ENCODE measurements at regions not wholly inside any gene's neighbourhood (a gene's known extent, or its start where the extent isn't known, plus 50 kb on each side); places are given as distances from the start of the nearest gene placed in this dataset.

- dilution Hi-C loops (cut with MboI; ENCODE audit: extremely low pct_ligation_motif_present, low sequenced_read_pairs): no loop called here
- ChIA-PET CTCF (interaction anchor here (1.6 to 3.3 kb wide), 2 partner anchors 21 to 339 kb away, joined by 3 to 10 read pairs; no protein-coding TSS in a partner anchor), POLR2A (no interaction called here)
- Histone ChIP-seq H4K20me1 (replicated peaks; ENCODE audit: control insufficient read depth, extremely low read depth, insufficient read depth, low read length) (no peaks in the 10 kb centered on the region), H3K27ac (ENCODE audit: insufficient read depth, low read depth, low read length) (no peak overlapping the region), H2AFZ (ENCODE audit: low read depth, low read length) (no peak overlapping the region), H3K36me3 (ENCODE audit: control insufficient read depth in 2 of 2, extremely low read depth in 1 of 2, insufficient read depth in 2 of 2, low read length in 2 of 2) (no peaks in the 10 kb centered on the region), H3K4me1 (ENCODE audit: control insufficient read depth, extremely low read depth, insufficient read depth, low read length) (no peaks in the 10 kb centered on the region), H3K79me2 (ENCODE audit: control insufficient read depth, insufficient read depth, low read length) (no peaks in the 10 kb centered on the region), H3K4me2 (ENCODE audit: insufficient read depth, low read length) (no peak overlapping the region), H3K4me3 (replicated peaks in 1 of 3; ENCODE audit: insufficient read depth in 1 of 3, low read depth in 1 of 3, low read length in 3 of 3) (no peak overlapping the region), H3K9ac (replicated peaks; ENCODE audit: extremely low read depth, insufficient read depth, low read length) (no peak overlapping the region), H3K27me3 (ENCODE audit: control insufficient read depth in 2 of 2, insufficient read depth in 2 of 2, low read length in 2 of 2) (no peaks in the 10 kb centered on the region), H3K9me3 (replicated peaks; ENCODE audit: control insufficient read depth, insufficient read depth, low read length) (no peaks in the 10 kb centered on the region), H3K9me1 (replicated peaks; ENCODE audit: control insufficient read depth, extremely low read depth, insufficient read depth, low read length) (no peaks in the 10 kb centered on the region)
- TF ChIP-seq JUN (IDR thresholded peaks at IDR 0.05; ENCODE audit: borderline replicate concordance, insufficient read depth, insufficient read length, low read depth) (no peak), GATA2 (IDR thresholded peaks at IDR 0.05; ENCODE audit: insufficient read depth, insufficient read length, low read depth, low read length) (no peak), POLR2AphosphoS5 (IDR thresholded peaks at IDR 0.05; ENCODE audit: insufficient read depth, low read depth, low read length) (no peak), MAX (IDR thresholded peaks at IDR 0.05; ENCODE audit: insufficient read depth, insufficient read length) (no peak), FOS (IDR thresholded peaks at IDR 0.05; ENCODE audit: borderline replicate concordance, insufficient read depth, low read length) (no peak), POLR2A (IDR thresholded peaks at IDR 0.05; ENCODE audit: low read depth, low read length) (no peak), CTCF (IDR thresholded peaks at IDR 0.05; ENCODE audit: extremely low read depth in 1 of 2, insufficient read depth in 1 of 2, low read depth in 1 of 2, low read length in 2 of 2) (no peak), EZH2 (IDR thresholded peaks at IDR 0.05; ENCODE audit: borderline replicate concordance, low read depth, low read length, severe bottlenecking) (no peak), MYC (IDR thresholded peaks at IDR 0.05; ENCODE audit: low read depth, low read length) (no peak)
- intact Hi-C loops (cut with micrococcal nuclease): no loop called here
- no TSS peak for BruUV-seq (replicated peaks)
- DNase-seq (ENCODE audit: low read depth, low spot score) (no peak), FAIRE-seq (no peak)
Measured at GRCh38 chr12:46682148-46682547, 143.6 kb downstream of the SLC38A4 start.

All from endothelial cell of umbilical vein (primary cell).